PC-9 (cell line): ENCODE measurements at regions not wholly inside any gene's neighbourhood (a gene's known extent, or its start where the extent isn't known, plus 50 kb on each side); places are given as distances from the start of the nearest gene placed in this dataset.

ENCODE experiments used
- BruUV-seq: library from RNA; stranded (reverse); fragments of 400-500 nt; replicated peaks from 2 replicates; lab custom pipeline; 2021; lab: Mats Ljungman, UMichigan
- CTCF ChIA-PET: fragments of 300-600 bp; sonication (Branson Sonifier 250); formaldehyde crosslinking; loops from one replicate; lab custom pipeline; 2022; ENCODE audit warnings: antibody characterized with exemption; lab: Charles Lee
- POLR2A ChIA-PET: fragments of 300-600 bp; sonication (Branson Sonifier 250); formaldehyde crosslinking; loops from one replicate; lab custom pipeline; 2022; ENCODE audit warnings: antibody characterized with exemption; ENCODE audit not compliant: unreplicated experiment; lab: Charles Lee
- DNase-seq, 2 experiments: peaks; one replicate each; pipeline versions ENCODE4 v3.0.0 to v3.0.0-alpha.2; 2015 to 2022; ENCODE audit warnings: mixed read lengths in 1 of 2
- H2AFZ ChIP-seq: fragments of 200-600 bp; sonication (generic); 2 replicates; pipeline ENCODE4 v1.8.1; 2017; ENCODE audit warnings: antibody characterized with exemption
- H3F3A ChIP-seq: fragments of 200-600 bp; sonication (generic); 2 replicates; pipeline ENCODE4 v1.8.1; 2017; ENCODE audit warnings: antibody characterized with exemption, mild to moderate bottlenecking, low read depth; ENCODE audit not compliant: insufficient read depth
- H3K27ac ChIP-seq: fragments of 200-600 bp; sonication (generic); 2 replicates; pipeline ENCODE4 v1.6.1; 2016; ENCODE audit warnings: mixed run types
- H3K27me3 ChIP-seq: fragments of 200-600 bp; sonication (generic); 2 replicates; pipeline ENCODE4 v1.6.1; 2016; ENCODE audit warnings: low read depth, mixed run types; ENCODE audit not compliant: insufficient read depth
- H3K36me3 ChIP-seq: fragments of 200-600 bp; sonication (generic); 2 replicates; pipeline ENCODE4 v1.6.1; 2016; ENCODE audit warnings: low read depth, mixed run types
- H3K4me1 ChIP-seq: fragments of 200-600 bp; sonication (generic); replicated peaks from 2 replicates; pipeline ENCODE4 v1.6.1; 2016; ENCODE audit warnings: mixed run types; ENCODE audit not compliant: insufficient read depth
- H3K4me2 ChIP-seq: fragments of 200-600 bp; sonication (generic); 2 replicates; pipeline ENCODE4 v1.6.1; 2017; ENCODE audit warnings: mixed run types
- H3K4me3 ChIP-seq: fragments of 200-600 bp; sonication (generic); 2 replicates; pipeline ENCODE4 v1.6.1; 2016; ENCODE audit warnings: mixed run types
- H3K79me2 ChIP-seq: fragments of 200-600 bp; sonication (generic); 2 replicates; pipeline ENCODE4 v1.6.1; 2017; ENCODE audit warnings: low read depth, mixed run types
- H3K9me2 ChIP-seq: fragments of 200-600 bp; sonication (generic); 2 replicates; pipeline ENCODE4 v1.8.1; 2017; ENCODE audit warnings: mild to moderate bottlenecking; ENCODE audit not compliant: insufficient read depth
- H3K9me3 ChIP-seq: fragments of 200-600 bp; sonication (generic); 2 replicates; pipeline ENCODE4 v1.8.1; 2016; ENCODE audit warnings: low read depth; ENCODE audit not compliant: insufficient read depth
- H4K20me1 ChIP-seq: fragments of 200-600 bp; sonication (generic); 2 replicates; pipeline ENCODE4 v1.8.1; 2017; ENCODE audit not compliant: insufficient read depth
- EZH2 ChIP-seq: fragments of 200-600 bp; sonication (generic); IDR thresholded peaks from 2 replicates; pipeline ENCODE4 v1.8.0; 2017; ENCODE audit warnings: antibody characterized with exemption, low read depth
- intact Hi-C: fragments of 100-400 bp; cut with micrococcal nuclease; formaldehyde crosslinking; loops from one replicate; pipeline ENCODE4 v1.10.0; 2022; ENCODE audit not compliant: unreplicated experiment
- TF ChIP-seq, protein P1 (sequence below): fragments of 200-600 bp; sonication (generic); conservative IDR thresholded peaks from 2 replicates; pipeline ENCODE4 v1.6.1; 2017; ENCODE audit warnings: mixed run types, antibody characterized with exemption, mild to moderate bottlenecking, moderate library complexity

- Histone ChIP-seq H3K9me2 (no peaks in the 10 kb centered on the region), H3K4me3 (no peak overlapping the region), H3F3A (no peaks in the 10 kb centered on the region), H3K36me3 (no peaks in the 10 kb centered on the region), H3K4me2 (no peak overlapping the region), H3K27ac (no peak overlapping the region), H2AFZ (no peak overlapping the region), H3K4me1 (no peaks in the 10 kb centered on the region), H4K20me1 (no peaks in the 10 kb centered on the region), H3K79me2 (no peaks in the 10 kb centered on the region), H3K9me3 (no peaks in the 10 kb centered on the region), H3K27me3 (no peaks in the 10 kb centered on the region)
- no peak for DNase-seq
- CTCF ChIA-PET, result no interaction called here
- TF ChIP-seq EZH2, result no peak
- TF ChIP-seq, protein P1, sequence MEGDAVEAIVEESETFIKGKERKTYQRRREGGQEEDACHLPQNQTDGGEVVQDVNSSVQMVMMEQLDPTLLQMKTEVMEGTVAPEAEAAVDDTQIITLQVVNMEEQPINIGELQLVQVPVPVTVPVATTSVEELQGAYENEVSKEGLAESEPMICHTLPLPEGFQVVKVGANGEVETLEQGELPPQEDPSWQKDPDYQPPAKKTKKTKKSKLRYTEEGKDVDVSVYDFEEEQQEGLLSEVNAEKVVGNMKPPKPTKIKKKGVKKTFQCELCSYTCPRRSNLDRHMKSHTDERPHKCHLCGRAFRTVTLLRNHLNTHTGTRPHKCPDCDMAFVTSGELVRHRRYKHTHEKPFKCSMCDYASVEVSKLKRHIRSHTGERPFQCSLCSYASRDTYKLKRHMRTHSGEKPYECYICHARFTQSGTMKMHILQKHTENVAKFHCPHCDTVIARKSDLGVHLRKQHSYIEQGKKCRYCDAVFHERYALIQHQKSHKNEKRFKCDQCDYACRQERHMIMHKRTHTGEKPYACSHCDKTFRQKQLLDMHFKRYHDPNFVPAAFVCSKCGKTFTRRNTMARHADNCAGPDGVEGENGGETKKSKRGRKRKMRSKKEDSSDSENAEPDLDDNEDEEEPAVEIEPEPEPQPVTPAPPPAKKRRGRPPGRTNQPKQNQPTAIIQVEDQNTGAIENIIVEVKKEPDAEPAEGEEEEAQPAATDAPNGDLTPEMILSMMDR, result no peak
- POLR2A ChIA-PET, result no interaction called here
- intact Hi-C loops, result no loop called here
- no TSS peak for BruUV-seq
These were observed 1590.0 kb upstream of the PCDH20 start for GRCh38 chr13:63005625-63006024.

GRCh38 chr13:62997696-62998095 lies 1582.0 kb upstream of the PCDH20 start:
- no peak for DNase-seq
- no TSS peak for BruUV-seq
- POLR2A ChIA-PET, result no interaction called here

DNA sequence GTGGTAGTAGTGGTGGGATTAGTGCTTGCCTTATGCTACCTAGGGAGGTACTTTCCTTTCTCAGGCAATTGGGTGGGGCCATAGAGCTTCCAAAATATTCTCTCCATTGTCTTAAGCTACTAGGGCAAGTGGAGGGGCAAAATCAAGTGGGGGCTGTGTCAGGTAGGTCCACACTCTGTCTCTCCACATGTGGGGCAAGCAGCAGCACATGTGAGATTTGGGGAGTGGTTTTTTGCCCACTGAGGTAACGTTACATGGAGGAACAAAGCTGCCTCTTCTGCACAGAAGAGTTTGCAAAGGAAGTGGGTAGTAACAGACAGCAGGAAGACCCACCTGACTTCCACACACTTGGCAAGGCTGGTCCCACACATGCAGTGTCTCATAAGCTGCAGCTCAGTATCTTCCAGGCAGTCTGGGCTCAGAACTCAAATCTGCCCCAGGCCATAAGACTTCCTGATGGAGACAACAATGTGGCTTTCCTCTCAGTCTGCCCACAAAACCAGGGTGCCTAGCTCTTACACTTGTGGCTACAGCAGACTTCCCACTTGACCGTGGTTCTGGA lies 1581.5 kb upstream of the PCDH20 start:
- Histone ChIP-seq H2AFZ (no peak overlapping the region), H3K4me1 (no peaks in the 10 kb centered on the region), H3K9me3 (no peaks in the 10 kb centered on the region), H3F3A (no peaks in the 10 kb centered on the region), H3K9me2 (no peaks in the 10 kb centered on the region), H3K27me3 (no peaks in the 10 kb centered on the region), H3K4me3 (no peak overlapping the region), H4K20me1 (no peaks in the 10 kb centered on the region), H3K79me2 (no peaks in the 10 kb centered on the region), H3K27ac (no peak overlapping the region), H3K4me2 (no peak overlapping the region), H3K36me3 (no peaks in the 10 kb centered on the region)
- BruUV-seq, result no TSS peak
- ChIA-PET POLR2A (no interaction called here), CTCF (no interaction called here)
- DNase-seq, result no peak
- intact Hi-C loops, result no loop called here
- TF ChIP-seq EZH2, result no peak
- TF ChIP-seq, protein P1, result no peak

More at GRCh38 chr13:62997696-62998095, 1582.0 kb upstream of the PCDH20 start:
- Histone ChIP-seq H3F3A (no peaks in the 10 kb centered on the region), H2AFZ (no peak overlapping the region), H3K27ac (no peak overlapping the region), H3K4me1 (no peaks in the 10 kb centered on the region), H3K36me3 (no peaks in the 10 kb centered on the region), H4K20me1 (no peaks in the 10 kb centered on the region), H3K4me3 (no peak overlapping the region), H3K27me3 (no peaks in the 10 kb centered on the region), H3K79me2 (no peaks in the 10 kb centered on the region), H3K9me3 (no peaks in the 10 kb centered on the region), H3K9me2 (no peaks in the 10 kb centered on the region), H3K4me2 (no peak overlapping the region)
- CTCF ChIA-PET, result no interaction called here
- intact Hi-C loops, result no loop called here
- no peak for TF ChIP-seq EZH2
- TF ChIP-seq, protein P1, result no peak
